HEK293 (cell line): ENCODE measurements at regions not wholly inside any gene's neighbourhood (a gene's known extent, or its start where the extent isn't known, plus 50 kb on each side); places are given as distances from the start of the nearest gene placed in this dataset.

Source experiments
- CTCF ChIA-PET: fragments of 350-600 bp; formaldehyde crosslinking; extraction: SDS; loops from one replicate; lab custom pipeline; 2021; ENCODE audit warnings: antibody characterized with exemption; lab: Yijun Ruan, JAX
- POLR2A ChIA-PET: fragments of 300-600 bp; formaldehyde crosslinking; extraction: SDS; loops from one replicate; lab custom pipeline; 2020; ENCODE audit warnings: antibody characterized with exemption, inconsistent platforms; lab: Yijun Ruan, JAX
- H3K27ac ChIP-seq: fragments of 200-500 bp; sonication (Bioruptor generic); 2 replicates; pipeline ENCODE4 v1.5.1; 2014; ENCODE audit warnings: low read depth, low read length, control low read depth, inconsistent platforms; ENCODE audit errors: extremely low read depth
- H3K36me3 ChIP-seq, 2 experiments: fragments of 200-500 bp in 1 of 2; sonication (Bioruptor generic) in 1 of 2; 1 replicate in 1 of 2; 2 replicates in 1 of 2; pipeline ENCODE4 v1.5.1; 2014 to 2017; ENCODE audit warnings: inconsistent platforms in 2 of 2, low read length in 2 of 2; ENCODE audit not compliant: control insufficient read depth in 2 of 2, insufficient read depth in 1 of 2
- H3K4me1 ChIP-seq: fragments of 200-500 bp; sonication (Bioruptor generic); 2 replicates; pipeline ENCODE4 v1.5.1; 2014; ENCODE audit warnings: mild to moderate bottlenecking, low read length, inconsistent platforms; ENCODE audit not compliant: control insufficient read depth, insufficient read depth
- H3K4me3 ChIP-seq: 2 replicates; pipeline ENCODE4 v1.5.1; 2011; ENCODE audit warnings: low read depth, mild to moderate bottlenecking, control low read depth, low read length, moderate library complexity
- H3K9me3 ChIP-seq: fragments of 200-500 bp; sonication (Bioruptor generic); 2 replicates; pipeline ENCODE4 v1.5.1; 2014; ENCODE audit warnings: low read depth, low read length, inconsistent platforms; ENCODE audit not compliant: control insufficient read depth, insufficient read depth
- BCL11B ChIP-seq: fragments of 450-650 bp; formaldehyde crosslinking; IDR thresholded peaks from 2 replicates; pipeline ENCODE4 v1.5.1; 2016; ENCODE audit warnings: low read depth, missing biosample characterization, missing genetic modification characterization
- EGR2 ChIP-seq: fragments of 450-650 bp; formaldehyde crosslinking; IDR thresholded peaks from 2 replicates; pipeline ENCODE4 v1.5.1; 2016; ENCODE audit warnings: low read depth, missing biosample characterization, missing genetic modification characterization
- GLI4 ChIP-seq: fragments of 450-650 bp; formaldehyde crosslinking; IDR thresholded peaks from 2 replicates; pipeline ENCODE4 v1.5.1; 2016; ENCODE audit warnings: missing biosample characterization, missing genetic modification characterization
- HIC1 ChIP-seq: fragments of 450-650 bp; formaldehyde crosslinking; IDR thresholded peaks from 2 replicates; pipeline ENCODE4 v1.5.1; 2016; ENCODE audit warnings: missing biosample characterization, missing genetic modification characterization
- IKZF3 ChIP-seq: fragments of 450-650 bp; IDR thresholded peaks from 2 replicates; pipeline ENCODE4 v1.5.0; 2018; ENCODE audit warnings: missing biosample characterization, mild to moderate bottlenecking, missing genetic modification characterization, moderate library complexity
- MZF1 ChIP-seq: fragments of 450-650 bp; formaldehyde crosslinking; IDR thresholded peaks from 2 replicates; pipeline ENCODE4 v1.5.1; 2017; ENCODE audit warnings: missing biosample characterization, missing genetic modification characterization, borderline replicate concordance
- REST ChIP-seq: fragments of 450-650 bp; formaldehyde crosslinking; IDR thresholded peaks from 2 replicates; pipeline ENCODE4 v1.5.1; 2016; ENCODE audit warnings: missing biosample characterization, missing genetic modification characterization
- SP3 ChIP-seq: fragments of 450-650 bp; formaldehyde crosslinking; IDR thresholded peaks from 2 replicates; pipeline ENCODE4 v1.5.1; 2016; ENCODE audit warnings: missing biosample characterization, missing genetic modification characterization
- TCF7L2 ChIP-seq: IDR thresholded peaks from 2 replicates; pipeline ENCODE4 v1.6.1; 2011; ENCODE audit warnings: low read depth, mild to moderate bottlenecking, inconsistent platforms, low read length, moderate library complexity, borderline replicate concordance
- YY2 ChIP-seq: fragments of 450-650 bp; formaldehyde crosslinking; IDR thresholded peaks from 2 replicates; pipeline ENCODE4 v1.5.1; 2016; ENCODE audit warnings: missing biosample characterization, missing genetic modification characterization
- ZIC2 ChIP-seq: fragments of 450-650 bp; formaldehyde crosslinking; IDR thresholded peaks from 2 replicates; pipeline ENCODE4 v1.5.1; 2016; ENCODE audit warnings: missing biosample characterization, missing genetic modification characterization
- ZNF155 ChIP-seq: fragments of 450-650 bp; formaldehyde crosslinking; IDR thresholded peaks from 2 replicates; pipeline ENCODE4 v1.5.1; 2016; ENCODE audit warnings: missing biosample characterization, missing genetic modification characterization
- ZNF202 ChIP-seq: fragments of 450-650 bp; formaldehyde crosslinking; IDR thresholded peaks from 2 replicates; pipeline ENCODE4 v1.5.1; 2016; ENCODE audit warnings: missing biosample characterization, missing genetic modification characterization, borderline replicate concordance
- ZNF223 ChIP-seq: fragments of 450-650 bp; formaldehyde crosslinking; IDR thresholded peaks from 2 replicates; pipeline ENCODE4 v1.5.1; 2016; ENCODE audit warnings: missing biosample characterization, missing genetic modification characterization
- ZNF274 ChIP-seq, 2 experiments: fragments of 200-500 bp in 1 of 2; fragments of 450-650 bp in 1 of 2; sonication (Bioruptor generic) in 1 of 2; formaldehyde crosslinking in 1 of 2; IDR thresholded peaks; 2 replicates each; pipeline versions ENCODE4 v1.5.1 to v1.6.1; 2014 to 2016; ENCODE audit warnings: borderline replicate concordance in 1 of 2, inconsistent platforms in 1 of 2, low read length in 1 of 2, missing biosample characterization in 1 of 2, missing genetic modification characterization in 1 of 2
- ZNF311 ChIP-seq: fragments of 450-650 bp; formaldehyde crosslinking; IDR thresholded peaks from 2 replicates; pipeline ENCODE4 v1.5.1; 2017; ENCODE audit warnings: missing biosample characterization, missing genetic modification characterization, borderline replicate concordance
- ZNF354C ChIP-seq: fragments of 450-650 bp; formaldehyde crosslinking; IDR thresholded peaks from 2 replicates; pipeline ENCODE4 v1.5.1; 2016; ENCODE audit warnings: missing biosample characterization, missing genetic modification characterization, low read depth, borderline replicate concordance
- ZNF362 ChIP-seq: fragments of 450-650 bp; formaldehyde crosslinking; IDR thresholded peaks from 2 replicates; pipeline ENCODE4 v1.5.1; 2016; ENCODE audit warnings: missing biosample characterization, missing genetic modification characterization
- ZNF394 ChIP-seq: fragments of 450-650 bp; formaldehyde crosslinking; IDR thresholded peaks from 2 replicates; pipeline ENCODE4 v1.5.1; 2016; ENCODE audit warnings: missing biosample characterization, missing genetic modification characterization, mild to moderate bottlenecking, moderate library complexity, borderline replicate concordance
- ZNF529 ChIP-seq: fragments of 450-650 bp; formaldehyde crosslinking; IDR thresholded peaks from 2 replicates; pipeline ENCODE4 v1.5.1; 2017; ENCODE audit warnings: missing genetic modification characterization, missing biosample characterization; ENCODE audit not compliant: insufficient replicate concordance
- ZNF585B ChIP-seq: fragments of 450-650 bp; formaldehyde crosslinking; IDR thresholded peaks from 2 replicates; pipeline ENCODE4 v1.5.1; 2016; ENCODE audit warnings: missing biosample characterization, missing genetic modification characterization
- ZNF623 ChIP-seq: fragments of 450-650 bp; formaldehyde crosslinking; IDR thresholded peaks from 2 replicates; pipeline ENCODE4 v1.5.1; 2016; ENCODE audit warnings: missing biosample characterization, missing genetic modification characterization
- ZNF629 ChIP-seq: fragments of 450-650 bp; formaldehyde crosslinking; IDR thresholded peaks from 2 replicates; pipeline ENCODE4 v1.5.1; 2017; ENCODE audit warnings: missing biosample characterization, missing genetic modification characterization
- ZNF768 ChIP-seq: fragments of 450-650 bp; formaldehyde crosslinking; IDR thresholded peaks from 2 replicates; pipeline ENCODE4 v1.5.1; 2018; ENCODE audit warnings: missing biosample characterization, mild to moderate bottlenecking, missing genetic modification characterization
- ZNF777 ChIP-seq: fragments of 450-650 bp; formaldehyde crosslinking; IDR thresholded peaks from 2 replicates; pipeline ENCODE4 v1.5.1; 2017; ENCODE audit warnings: missing biosample characterization, missing genetic modification characterization, borderline replicate concordance

GRCh38 chr14:53381895-53382294 lies 228.8 kb upstream of the DDHD1 start:
- no peaks in the 10 kb centered on the region for H3K4me1 ChIP-seq
- TF ChIP-seq ZNF529 (tag by site-specific recombination) (no peak), ZNF585B (tag by site-specific recombination) (no peak), MZF1 (no peak), BCL11B (no peak), ZNF394 (no peak)
- TF ChIP-seq, all 188 proteins: peak for 0
- Histone ChIP-seq H3K9me3 (no peaks in the 10 kb centered on the region), H3K27ac (no peak overlapping the region), H3K36me3 (no peaks in the 10 kb centered on the region), H3K4me3 (no peak overlapping the region)
- POLR2A ChIA-PET, result no interaction called here
- CTCF ChIA-PET, result no interaction called here

GRCh38 chr14:53380867-53381225 lies 227.7 kb upstream of the DDHD1 start:
- TF ChIP-seq SP3 (no peak), ZIC2 (tag by site-specific recombination) (no peak), ZNF311 (tag by site-specific recombination) (no peak), ZNF768 (tag by site-specific recombination) (no peak), EGR2 (tag by site-specific recombination) (no peak), HIC1 (no peak), ZNF362 (no peak), ZNF629 (tag by site-specific recombination) (no peak), ZNF777 (tag by site-specific recombination) (no peak), ZNF223 (no peak), TCF7L2 (no peak)
- H3K4me1 ChIP-seq, result no peaks in the 10 kb centered on the region
- ChIA-PET POLR2A (no interaction called here), CTCF (no interaction called here)
- no peak overlapping the region for H3K4me3 ChIP-seq
- H3K36me3 ChIP-seq, result no peaks in the 10 kb centered on the region
- H3K27ac ChIP-seq, result no peak overlapping the region
- no peaks in the 10 kb centered on the region for H3K9me3 ChIP-seq

GRCh38 chr14:53380052-53380866 lies 227.1 kb upstream of the DDHD1 start:
- H3K9me3 ChIP-seq, result no peaks in the 10 kb centered on the region
- ChIA-PET CTCF (no interaction called here), POLR2A (no interaction called here)
- no peaks in the 10 kb centered on the region for H3K36me3 ChIP-seq
- no peaks in the 10 kb centered on the region for H3K4me1 ChIP-seq
- no peak overlapping the region for H3K27ac ChIP-seq
- H3K4me3 ChIP-seq, result no peak overlapping the region
- TF ChIP-seq ZNF274 (IDR thresholded peaks at IDR 0.05; ENCODE audit: low read length), result no peak
- no peak for TF ChIP-seq ZNF274 (tag by site-specific recombination; IDR thresholded peaks at IDR 0.05; ENCODE audit: borderline replicate concordance)
- TF ChIP-seq YY2 (tag by site-specific recombination), result no peak
- no peak for TF ChIP-seq REST (tag by site-specific recombination)
- no peak for TF ChIP-seq GLI4 (tag by site-specific recombination)
- no peak for TF ChIP-seq ZNF155 (tag by site-specific recombination)
- no peak for TF ChIP-seq ZNF354C
- TF ChIP-seq ZNF202 (tag by site-specific recombination), result no peak
- TF ChIP-seq IKZF3, result no peak
- no peak for TF ChIP-seq ZNF623
